ENCODE measurements at regions not wholly inside any gene's neighbourhood (a gene's known extent, or its start where the extent isn't known, plus 50 kb on each side); places are given as distances from the start of the nearest gene placed in this dataset.
A peak's percentile ranks its signal among the peaks of the same experiment; 100 is the strongest.
"Not testable (repeated sequence)": the region's sequence is repeated elsewhere in the genome, so short reads cannot be mapped to it uniquely, and the experiment has no call there.

GRCh38 chr21:28016571-28016970, 976.1 kb downstream of the LTN1 start:
- no peak for DNase-seq

GRCh38 chr21:28013123-28013522, 979.6 kb downstream of the LTN1 start:
- DNase-seq: not testable (repeated sequence)

GRCh38 chr21:28011970-28012369, 980.7 kb downstream of the LTN1 start:
- not testable (repeated sequence) for DNase-seq

- not testable (repeated sequence) for DNase-seq
These were observed 984.4 kb downstream of the LTN1 start for GRCh38 chr21:28008245-28008644.

- DNase-seq: not testable (repeated sequence)
These were observed 989.0 kb downstream of the LTN1 start for GRCh38 chr21:28003627-28004026.

- peak in 1 of 3 donors; percentile 26 for DNase-seq
These were observed 995.8 kb downstream of the LTN1 start for GRCh38 chr21:27996906-27997305.

- DNase-seq: not testable (repeated sequence)
These were observed 1007.9 kb downstream of the LTN1 start for GRCh38 chr21:27984663-27985325.

GRCh38 chr21:27979446-27979845, 1012.6 kb upstream of the ADAMTS5 start:
- DNase-seq: not testable (repeated sequence)

- DNase-seq: no peak
These were observed 1008.6 kb upstream of the ADAMTS5 start for GRCh38 chr21:27975514-27975913.

- DNase-seq: not testable (repeated sequence)
These were observed 1007.3 kb upstream of the ADAMTS5 start for GRCh38 chr21:27974152-27974551.

- DNase-seq: not testable (repeated sequence)
These were observed 1001.4 kb upstream of the ADAMTS5 start for GRCh38 chr21:27968240-27968639.

GRCh38 chr21:27954543-27955165, 987.8 kb upstream of the ADAMTS5 start:
- DNase-seq: peak in 1 of 3 donors; percentile 10

GRCh38 chr21:27953340-27954045, 986.6 kb upstream of the ADAMTS5 start:
- DNase-seq: no peak

- not testable (repeated sequence) for DNase-seq
These were observed 982.2 kb upstream of the ADAMTS5 start for GRCh38 chr21:27949093-27949492.

- DNase-seq: not testable (repeated sequence)
These were observed 963.4 kb upstream of the ADAMTS5 start for GRCh38 chr21:27930108-27930767.

- DNase-seq: peak; percentile 26 to 50 (median 32)
These were observed 962.3 kb upstream of the ADAMTS5 start for GRCh38 chr21:27929179-27929578.

- DNase-seq: peak; percentile 43 to 79 (median 72)
These were observed 961.7 kb upstream of the ADAMTS5 start for GRCh38 chr21:27928534-27929115.

GRCh38 chr21:27921421-27921820, 954.5 kb upstream of the ADAMTS5 start:
- DNase-seq: not testable (repeated sequence)

- DNase-seq: not testable (repeated sequence)
These were observed 951.1 kb upstream of the ADAMTS5 start for GRCh38 chr21:27917966-27918365.

GRCh38 chr21:27916326-27916725, 949.4 kb upstream of the ADAMTS5 start:
- not testable (repeated sequence) for DNase-seq

GRCh38 chr21:27912133-27912532, 945.2 kb upstream of the ADAMTS5 start:
- DNase-seq: not testable (repeated sequence)

- DNase-seq: not testable (repeated sequence)
These were observed 942.6 kb upstream of the ADAMTS5 start for GRCh38 chr21:27909487-27909886.
